Myocyte (in vitro differentiated cells): ENCODE measurements at regions not wholly inside any gene's neighbourhood (a gene's known extent, or its start where the extent isn't known, plus 50 kb on each side); places are given as distances from the start of the nearest gene placed in this dataset.
"Not testable (repeated sequence)": the region's sequence is repeated elsewhere in the genome, so short reads cannot be mapped to it uniquely, and the experiment has no call there.

Experiments
- DNase-seq: peaks from one replicate; pipeline ENCODE4 v3.0.0-alpha.2; 2012; ENCODE audit warnings: low read depth

DNA sequence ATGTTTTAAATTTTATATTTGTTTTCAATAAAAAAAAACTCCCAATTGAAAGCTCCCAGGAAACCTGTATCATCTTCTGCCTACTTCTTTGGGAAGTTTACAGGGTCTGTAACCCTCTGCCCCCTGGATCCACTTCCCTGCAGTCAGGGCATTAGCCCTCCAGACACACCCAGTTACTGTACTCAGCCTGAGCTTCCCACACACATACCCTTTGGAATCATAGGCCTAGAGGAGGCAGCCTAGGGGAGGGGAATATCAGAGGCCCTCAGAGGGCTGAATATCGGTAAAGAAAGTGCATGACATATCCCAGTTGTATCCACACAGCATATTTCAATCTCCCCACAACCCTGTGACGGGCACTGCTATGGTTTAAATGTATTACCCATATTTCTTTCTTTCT, 56.2 kb upstream of the TFPI start:
- not testable (repeated sequence) for DNase-seq

DNA sequence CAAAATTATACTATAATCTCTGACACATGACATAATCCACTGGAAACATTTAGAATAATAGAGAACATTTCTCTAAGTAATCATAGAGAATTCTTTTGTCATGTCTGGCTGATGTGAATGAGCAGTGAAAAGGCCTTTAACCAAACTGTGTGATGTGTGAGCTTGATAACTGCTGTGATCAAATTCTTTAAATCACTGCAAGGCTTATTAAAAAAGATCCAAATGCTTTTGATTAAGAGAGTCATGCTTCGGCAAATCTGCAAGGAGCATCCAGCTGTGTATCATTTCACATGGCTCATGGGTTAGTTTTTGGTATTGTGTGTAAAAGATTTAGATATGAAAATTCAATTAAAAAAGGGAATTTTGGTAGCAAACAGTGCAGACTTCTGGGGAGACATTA, 58.6 kb upstream of the TFPI start:
- no peak for DNase-seq

DNA sequence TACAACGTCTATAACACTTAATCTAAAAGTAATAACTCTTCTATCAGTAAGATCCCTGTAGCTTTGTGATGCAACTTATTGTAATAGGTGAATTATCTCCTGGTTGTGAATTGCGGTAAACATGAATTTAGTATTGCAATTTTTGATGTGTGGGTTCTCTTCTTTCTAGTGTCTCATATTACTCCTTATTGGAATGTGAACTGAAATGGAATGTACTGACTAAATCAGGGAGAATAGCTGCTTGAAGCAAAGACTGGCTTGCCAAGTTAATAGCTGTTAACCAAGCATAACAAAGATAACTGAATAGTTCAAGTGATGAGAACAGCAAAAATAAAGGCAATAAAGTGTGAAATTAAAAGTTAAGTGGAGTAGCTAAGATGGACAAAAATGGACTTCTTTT, 60.5 kb upstream of the TFPI start:
- peak; percentile 60 for DNase-seq

DNA sequence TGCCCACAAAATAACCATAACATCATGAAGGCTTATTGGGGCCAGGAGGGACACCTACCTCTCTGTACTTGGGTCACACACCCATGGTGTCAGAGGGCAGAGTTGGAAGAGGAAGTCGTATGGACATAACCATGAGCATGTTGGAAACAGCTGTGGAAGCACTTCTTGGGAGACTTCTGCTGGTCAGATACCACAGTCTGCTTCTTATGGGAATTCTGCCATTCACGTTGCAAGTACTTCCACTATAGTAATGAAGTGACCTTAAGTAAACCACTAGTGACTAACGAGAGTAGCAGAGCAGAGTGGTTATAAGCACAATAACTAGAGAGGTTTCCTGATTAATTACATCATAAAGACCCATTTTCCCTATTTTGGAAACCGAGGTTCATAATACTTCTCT, 61.1 kb upstream of the TFPI start:
- peak; percentile 66 for DNase-seq

DNA sequence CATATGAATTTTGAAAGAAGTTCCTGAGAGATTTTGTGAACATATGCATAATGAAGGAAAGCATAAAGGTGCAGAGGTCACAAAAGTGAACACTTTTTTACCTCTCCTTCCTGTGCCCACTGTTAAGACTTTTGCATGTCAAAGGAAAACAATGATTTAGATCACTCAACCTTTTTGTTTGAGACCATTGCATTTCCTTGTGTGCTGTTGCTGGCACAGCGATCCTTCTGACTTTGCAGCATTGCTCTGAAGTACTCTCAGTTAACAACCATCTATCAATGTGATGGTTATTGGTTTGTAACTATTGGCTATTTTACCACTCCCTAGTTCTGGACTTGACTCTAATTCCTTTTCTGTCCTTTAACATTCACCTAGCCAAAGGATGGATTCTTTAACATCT, 61.7 kb upstream of the TFPI start:
- no peak for DNase-seq

DNA sequence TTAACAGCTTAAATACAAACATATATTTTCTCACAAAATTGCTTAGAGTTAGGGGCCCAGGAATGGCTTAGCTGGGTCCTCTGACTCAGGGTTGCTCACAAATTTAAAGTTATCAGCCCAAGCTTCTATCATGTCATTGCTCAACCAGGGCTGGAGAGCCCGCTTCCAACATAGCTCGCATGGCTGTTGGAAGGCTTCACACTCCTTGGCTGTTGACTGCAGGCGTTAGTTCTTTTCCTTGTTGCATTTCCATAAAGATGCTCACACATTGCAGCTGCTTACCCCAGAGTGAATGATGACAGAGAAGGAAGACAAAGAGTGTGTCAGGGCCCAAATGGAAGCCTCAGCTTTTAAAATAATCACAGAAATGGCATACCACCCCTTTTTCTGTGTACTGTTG, 62.9 kb upstream of the TFPI start:
- peak; percentile 55 for DNase-seq

DNA sequence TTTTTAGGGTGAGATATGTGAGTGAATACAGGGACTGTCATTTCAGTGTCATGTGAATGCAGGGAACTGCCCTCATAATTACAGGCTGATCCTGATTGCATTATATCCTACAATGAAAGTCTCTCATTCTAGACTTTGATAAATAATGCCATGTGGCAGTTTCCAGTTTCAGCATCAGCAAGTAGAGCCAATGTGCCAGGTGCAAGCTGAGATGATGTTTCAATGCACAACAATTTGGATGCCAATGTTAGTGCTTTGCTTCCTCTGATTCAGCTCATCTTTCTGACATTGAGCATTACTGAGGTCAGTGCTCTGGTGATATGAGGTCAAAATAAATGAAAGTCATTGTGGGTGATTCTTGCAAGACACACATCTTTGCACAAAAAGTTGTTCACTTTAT, 63.7 kb upstream of the TFPI start:
- DNase-seq: peak; percentile 87

DNA sequence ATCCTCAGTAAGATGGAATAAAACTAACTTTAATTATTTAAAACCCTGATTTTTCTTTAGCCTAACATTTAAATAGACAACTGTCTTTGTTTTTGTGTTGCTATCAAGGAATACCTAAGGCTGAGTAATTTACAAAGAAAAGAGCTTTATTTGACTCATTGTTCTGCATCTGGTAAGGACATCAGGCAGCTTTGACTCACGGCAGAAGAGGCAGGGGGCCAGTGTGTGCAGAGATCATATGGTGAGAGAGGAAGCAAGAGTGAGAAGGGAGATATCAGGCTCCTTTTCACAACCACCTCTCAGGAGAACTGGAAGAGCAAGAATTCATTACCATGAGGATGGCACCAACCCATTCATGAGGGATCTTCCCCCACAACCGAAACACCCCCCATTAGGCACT, 64.6 kb upstream of the TFPI start:
- DNase-seq: peak; percentile 16

DNA sequence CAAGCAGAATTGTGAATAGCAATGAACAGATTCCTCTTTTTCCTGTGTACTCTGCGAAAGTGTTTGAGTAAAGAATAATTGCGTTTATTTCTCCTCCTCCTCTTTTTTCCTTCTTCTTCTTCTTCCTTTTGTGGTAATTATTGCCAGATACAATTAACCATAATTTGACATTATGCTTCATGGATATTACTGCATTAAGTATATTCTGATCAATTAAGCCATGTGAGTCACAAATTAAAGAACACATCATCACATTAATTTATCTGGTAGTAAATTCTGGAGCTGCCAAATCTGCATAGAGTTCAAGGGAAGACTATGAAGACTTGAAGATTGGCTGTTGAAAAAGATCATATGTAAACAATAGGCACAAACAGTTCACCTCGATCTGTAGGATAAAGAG, 72.9 kb upstream of the TFPI start:
- DNase-seq: no peak

DNA sequence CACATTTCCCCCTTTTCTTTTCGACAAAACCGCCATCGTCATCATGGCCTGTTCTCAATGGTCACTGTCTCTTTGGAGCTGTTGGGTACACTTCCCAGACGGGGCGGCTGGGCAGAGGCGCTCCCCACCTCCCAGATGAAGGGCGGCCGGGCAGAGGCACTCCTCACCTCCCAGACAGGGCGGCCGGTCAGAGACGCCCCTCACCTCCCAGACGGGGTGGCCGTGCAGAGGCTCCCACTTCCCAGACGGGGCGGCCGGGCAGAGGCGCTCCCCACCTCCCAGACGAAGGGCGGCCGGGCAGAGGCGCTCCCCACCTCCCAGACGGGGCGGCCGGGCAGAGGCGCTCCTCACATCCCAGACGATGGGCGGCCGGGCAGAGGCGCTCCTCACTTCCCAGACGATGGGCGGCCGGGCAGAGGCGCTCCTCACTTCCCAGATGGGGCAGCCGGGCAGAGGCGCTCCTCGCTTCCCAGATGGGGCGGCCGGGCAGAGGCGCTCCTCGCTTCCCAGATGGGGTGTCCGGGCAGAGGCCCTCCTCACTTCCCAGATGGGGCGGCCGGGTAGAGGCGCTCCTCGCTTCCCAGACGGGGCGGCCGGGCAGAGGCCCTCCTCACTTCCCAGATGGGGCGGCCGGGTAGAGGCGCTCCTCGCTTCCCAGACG, 82.6 kb upstream of the TFPI start:
- DNase-seq: not testable (repeated sequence)

DNA sequence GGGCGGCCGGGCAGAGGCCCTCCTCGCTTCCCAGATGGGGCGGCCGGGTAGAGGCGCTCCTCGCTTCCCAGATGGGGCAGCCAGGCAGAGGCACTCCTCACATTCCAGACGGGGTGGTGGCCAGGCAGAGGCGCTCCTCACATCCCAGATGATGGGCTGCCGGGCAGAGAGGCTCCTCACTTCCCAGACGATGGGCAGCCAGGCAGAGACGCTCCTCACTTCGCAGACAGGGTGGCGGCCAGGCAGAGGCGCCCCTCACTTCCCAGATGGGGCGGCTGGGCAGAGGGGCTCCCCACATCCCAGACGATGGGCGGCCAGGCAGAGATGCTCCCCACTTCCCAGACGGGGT, 83.1 kb upstream of the TFPI start:
- not testable (repeated sequence) for DNase-seq

DNA sequence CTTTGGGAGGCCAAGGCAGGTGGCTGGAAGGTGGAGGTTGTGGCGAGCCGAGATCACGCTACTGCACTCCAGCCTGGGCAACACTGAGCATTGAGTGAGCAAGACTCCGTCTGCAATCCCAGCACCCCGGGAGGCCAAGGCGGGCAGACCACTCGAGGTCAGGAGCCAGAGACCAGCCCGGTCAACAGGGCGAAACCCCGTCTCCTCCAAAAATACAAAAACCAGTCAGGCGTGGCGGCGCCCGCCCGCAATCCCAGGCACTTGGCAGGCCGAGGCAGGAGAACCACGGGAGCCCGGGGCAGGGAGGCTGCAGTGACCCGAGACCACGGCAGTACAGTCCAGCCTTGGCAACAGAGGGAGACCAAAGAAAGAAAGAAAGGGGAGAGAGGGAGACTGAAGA, 83.5 kb upstream of the TFPI start:
- not testable (repeated sequence) for DNase-seq

DNA sequence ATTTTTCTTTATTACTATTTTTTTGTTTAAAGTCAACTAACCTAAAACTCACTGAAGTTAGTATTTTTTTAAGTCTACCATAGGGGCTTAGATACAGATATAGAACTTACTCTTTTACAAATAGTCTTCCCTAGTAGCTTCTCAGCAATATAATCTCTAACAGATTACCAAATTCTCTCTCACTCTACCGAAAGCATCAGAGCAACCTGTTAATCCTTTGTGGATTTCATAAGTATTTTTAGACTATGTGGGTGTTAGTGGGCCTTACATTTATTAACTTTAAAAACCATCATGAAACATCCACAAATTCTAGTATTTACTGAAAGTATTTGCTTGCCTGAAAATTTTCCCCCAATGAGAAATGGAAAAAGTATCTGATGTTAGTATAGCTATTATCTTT, 84.6 kb upstream of the TFPI start:
- DNase-seq: no peak

DNA sequence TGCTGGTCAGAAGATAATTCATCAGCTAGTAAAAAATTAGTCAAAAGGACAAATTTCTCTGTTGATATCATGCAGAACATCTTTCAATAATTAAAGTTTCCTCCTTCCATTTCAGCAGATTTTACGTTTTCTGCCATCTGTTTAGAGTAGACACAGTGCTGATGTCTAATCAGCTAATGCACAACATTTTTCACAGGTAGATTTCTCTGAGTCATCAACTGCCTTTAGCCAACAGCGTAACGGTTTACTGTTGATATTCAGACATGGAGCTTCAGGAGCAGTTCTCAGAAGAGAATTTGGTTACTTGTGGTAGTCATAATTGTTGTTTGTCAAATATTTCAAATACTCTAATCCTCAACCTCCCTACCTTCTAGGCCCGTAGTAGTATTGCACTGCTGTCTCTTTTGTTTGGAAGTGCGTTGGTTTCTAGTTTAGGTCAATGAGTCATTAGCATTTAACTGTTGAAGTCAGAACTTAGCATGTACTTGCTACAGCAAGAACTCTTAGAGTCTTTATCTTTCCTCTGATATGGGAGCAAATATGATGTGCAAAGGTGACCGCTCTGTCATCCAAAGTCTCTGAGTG, 86.8 kb upstream of the TFPI start:
- DNase-seq: no peak

DNA sequence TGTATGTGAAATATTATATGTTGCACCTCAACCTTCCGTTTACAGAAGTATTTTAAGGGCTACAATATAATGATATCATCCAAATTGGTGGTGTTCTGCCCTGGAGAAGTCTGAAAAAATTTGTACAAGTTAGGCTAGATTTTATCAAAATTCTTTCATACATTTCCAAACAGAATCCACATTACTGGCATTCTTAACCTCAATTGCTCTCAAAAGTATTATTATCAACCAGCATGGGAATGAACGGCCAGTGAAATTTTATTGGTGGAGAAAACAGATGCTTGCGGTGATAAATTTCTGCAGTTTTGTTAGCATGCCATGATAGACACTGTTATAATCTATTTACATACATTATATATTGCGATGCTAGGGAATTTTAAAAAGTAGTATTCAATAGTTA, 88.3 kb upstream of the TFPI start:
- DNase-seq: no peak

DNA sequence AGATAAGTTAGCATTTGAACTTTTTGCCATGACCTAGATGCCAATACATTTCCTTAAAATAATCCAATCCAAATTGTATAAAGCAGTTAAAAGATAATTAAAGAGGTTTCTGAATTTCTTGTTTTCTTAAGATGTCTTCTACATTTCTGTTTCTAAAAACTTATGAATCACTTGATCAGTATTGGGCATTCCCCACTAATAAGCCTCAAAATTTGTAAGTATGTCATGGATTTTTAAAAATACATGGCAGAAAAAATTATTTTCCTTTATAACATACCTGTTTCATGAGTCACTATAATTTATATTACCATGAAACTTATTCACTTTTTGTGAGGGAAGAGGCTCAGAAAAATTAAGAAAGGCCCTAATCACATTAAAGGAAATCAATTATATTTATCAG, 90.3 kb upstream of the TFPI start:
- DNase-seq: no peak

DNA sequence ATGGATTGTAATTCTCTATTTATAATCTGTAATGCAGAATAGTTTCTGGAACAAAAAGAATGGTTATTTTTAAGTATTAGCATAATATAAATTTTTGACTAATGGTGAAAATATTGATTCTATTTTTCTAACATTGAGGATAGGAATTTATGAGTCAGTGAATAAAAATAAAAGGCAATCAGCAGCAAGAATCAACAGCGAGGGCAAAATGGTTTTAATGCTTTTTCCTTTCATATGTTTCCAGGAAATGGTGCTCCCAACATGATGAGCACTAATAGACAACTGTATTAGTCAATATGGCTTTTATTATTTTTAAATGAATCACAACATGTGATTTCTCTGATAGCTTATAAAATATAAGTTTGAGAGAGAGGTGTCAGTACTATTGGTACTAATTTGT, 90.7 kb upstream of the TFPI start:
- DNase-seq: no peak

DNA sequence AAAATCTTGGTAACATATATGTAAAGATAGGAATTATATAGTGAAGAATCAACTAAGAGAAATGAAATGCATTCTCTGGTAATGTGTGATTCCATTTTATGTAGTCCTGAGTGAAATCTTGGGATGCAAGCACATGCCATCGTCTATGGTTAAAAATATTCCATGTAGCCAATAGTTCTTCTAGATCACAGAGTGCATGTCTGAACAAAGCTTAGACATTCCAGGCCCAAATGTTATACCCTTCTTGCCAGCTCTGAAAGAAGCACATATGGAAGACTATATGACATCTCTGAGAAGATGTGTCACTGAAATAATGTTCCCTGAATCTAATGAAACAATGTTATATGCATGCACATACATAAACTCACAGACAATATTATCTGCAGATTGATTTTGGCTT, 92.3 kb upstream of the TFPI start:
- no peak for DNase-seq

DNA sequence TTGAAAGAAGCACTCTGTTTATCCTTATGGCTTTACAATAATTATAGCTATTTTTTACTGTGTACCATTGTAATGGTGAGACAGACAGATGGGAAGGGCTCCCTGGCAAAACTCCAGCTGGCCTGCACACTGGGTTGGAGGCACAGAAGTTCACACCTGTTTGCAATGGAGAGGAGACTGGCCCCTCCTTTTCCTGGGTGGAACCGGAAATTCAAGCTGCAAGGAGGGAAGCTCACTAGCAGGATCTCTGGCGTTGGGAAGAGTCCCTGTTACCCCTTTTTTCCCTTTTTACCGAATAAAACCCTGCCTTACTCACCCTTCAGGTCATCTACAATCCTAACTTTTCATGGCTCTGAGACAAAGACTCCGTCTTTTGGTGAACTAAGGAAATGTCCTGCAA, 100.3 kb upstream of the TFPI start:
- DNase-seq: peak; percentile 51

DNA sequence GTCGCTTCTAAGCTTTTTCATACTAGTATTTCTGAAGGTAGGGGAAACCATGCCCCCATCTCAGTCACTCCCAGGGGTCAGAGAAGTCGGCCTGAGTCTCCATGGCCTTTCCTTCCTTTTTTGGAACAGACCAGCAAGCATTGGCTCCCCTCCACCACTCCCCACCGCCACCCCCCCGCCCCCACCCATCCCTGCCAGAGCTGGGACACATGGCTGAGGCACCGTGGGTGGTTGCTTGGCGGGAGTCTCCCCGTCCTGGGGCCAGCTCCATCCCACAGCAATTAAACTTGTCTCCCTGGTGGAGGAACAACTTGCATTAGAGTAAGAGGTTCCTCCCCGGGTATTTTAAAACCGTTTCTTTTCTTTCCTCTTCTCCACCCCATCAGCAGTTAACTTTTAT, 100.8 kb upstream of the TFPI start:
- DNase-seq: no peak

DNA sequence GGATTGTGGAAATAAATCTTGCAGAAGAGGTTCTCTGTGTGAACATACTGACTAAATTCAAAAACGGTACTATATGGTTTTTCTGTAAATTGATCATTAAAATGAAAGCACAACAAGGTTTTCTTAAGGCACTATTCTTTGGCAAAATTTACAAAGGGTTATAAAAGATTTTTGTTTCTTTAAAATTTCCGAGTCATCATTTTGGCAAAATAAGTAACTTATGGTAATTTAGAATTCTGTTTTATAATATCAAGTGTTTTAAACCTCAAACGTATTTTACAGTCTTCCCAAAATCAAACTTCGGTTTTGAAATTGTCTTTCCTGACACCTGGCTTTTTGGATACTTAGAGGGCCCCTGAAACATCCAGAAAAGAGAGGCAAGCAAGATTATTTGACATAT, 101.9 kb upstream of the TFPI start:
- DNase-seq: no peak

DNA sequence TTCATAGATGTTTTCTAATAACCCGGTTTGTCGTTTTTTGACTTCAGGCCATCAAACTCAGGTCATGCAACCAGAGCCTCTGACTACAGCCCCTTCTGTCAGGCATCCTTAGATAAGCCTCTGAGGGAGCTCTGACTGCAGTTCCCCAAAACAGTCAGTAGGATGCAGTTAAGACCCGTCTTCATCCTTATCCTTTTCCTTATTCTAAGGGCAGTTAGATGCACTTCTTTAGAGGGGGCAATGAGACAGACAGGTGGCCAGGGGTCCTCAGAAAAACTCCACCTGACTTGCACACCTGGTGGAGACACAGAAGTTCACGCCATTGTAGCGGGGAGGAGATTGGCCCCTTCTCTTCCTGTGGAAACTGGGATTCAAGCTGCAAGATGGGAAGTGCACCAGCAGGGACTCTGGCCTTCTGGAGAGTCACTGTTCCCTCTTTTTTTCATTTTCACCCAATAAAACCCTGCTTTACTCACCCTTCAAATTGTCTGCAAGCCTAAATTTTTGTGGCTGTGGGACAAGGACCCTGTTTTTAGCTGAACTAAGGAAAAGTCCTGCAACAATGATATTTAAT, 104.8 kb upstream of the TFPI start:
- peak; percentile 30 for DNase-seq

DNA sequence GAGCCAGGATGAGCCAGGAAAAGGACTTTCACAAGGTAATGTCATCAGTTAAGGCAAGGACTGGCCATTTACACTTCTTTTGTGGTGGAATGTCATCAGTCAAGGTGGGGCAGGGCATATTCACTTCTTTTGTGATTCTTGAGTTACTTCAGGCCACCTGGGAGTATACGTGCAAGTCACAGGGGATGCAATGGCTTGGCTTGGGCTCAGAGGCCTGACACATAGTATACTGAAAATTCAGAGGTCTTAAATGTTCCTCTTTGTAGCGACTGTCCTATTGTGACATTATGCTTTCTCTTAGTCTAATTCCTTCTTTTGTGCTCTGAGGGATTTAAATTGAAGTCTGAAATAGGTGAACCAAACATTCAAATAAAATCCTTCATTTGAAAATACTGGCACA, 121.8 kb upstream of the TFPI start:
- not testable (repeated sequence) for DNase-seq
